GM21423 (cell line): ENCODE measurements at regions not wholly inside any gene's neighbourhood (a gene's known extent, or its start where the extent isn't known, plus 50 kb on each side); places are given as distances from the start of the nearest gene placed in this dataset.

Source experiments
- ATAC-seq: cut with Tn5 transposase; IDR thresholded peaks from one replicate; pipeline ENCODE4 v1.9.1; 2021; ENCODE audit warnings: mild to moderate bottlenecking, moderate library complexity; ENCODE audit not compliant: unreplicated experiment

- ATAC-seq: no peak
These were observed 407.7 kb downstream of the ARAP2 start for GRCh38 chr4:35836596-35836995.

- ATAC-seq: no peak
These were observed 377.3 kb downstream of the ARAP2 start for GRCh38 chr4:35867057-35867456.

GRCh38 chr4:35872273-35872672 lies 372.0 kb downstream of the ARAP2 start:
- ATAC-seq: no peak

GRCh38 chr4:35879479-35879878 lies 364.8 kb downstream of the ARAP2 start:
- ATAC-seq: no peak

GRCh38 chr4:35883108-35883507 lies 361.2 kb downstream of the ARAP2 start:
- ATAC-seq: peak; percentile 63

GRCh38 chr4:35884714-35885480 lies 359.4 kb downstream of the ARAP2 start:
- no peak for ATAC-seq

- no peak for ATAC-seq
These were observed 346.5 kb downstream of the ARAP2 start for GRCh38 chr4:35897808-35898207.

GRCh38 chr4:35900286-35901243 lies 343.7 kb downstream of the ARAP2 start:
- no peak for ATAC-seq

GRCh38 chr4:35912174-35912573 lies 332.1 kb downstream of the ARAP2 start:
- peak; percentile 98 for ATAC-seq

GRCh38 chr4:35918491-35918977 lies 325.8 kb downstream of the ARAP2 start:
- no peak for ATAC-seq

- ATAC-seq: peak; percentile 99
These were observed 318.5 kb downstream of the ARAP2 start for GRCh38 chr4:35925806-35926205.

- no peak for ATAC-seq
These were observed 317.5 kb downstream of the ARAP2 start for GRCh38 chr4:35926788-35927187.

- no peak for ATAC-seq
These were observed 310.4 kb downstream of the ARAP2 start for GRCh38 chr4:35933901-35934300.

GRCh38 chr4:35934320-35934981 lies 309.9 kb downstream of the ARAP2 start:
- no peak for ATAC-seq

GRCh38 chr4:35938936-35939335 lies 305.4 kb downstream of the ARAP2 start:
- ATAC-seq: no peak

- ATAC-seq: no peak
These were observed 304.6 kb downstream of the ARAP2 start for GRCh38 chr4:35939751-35940150.

- ATAC-seq: no peak
These were observed 302.2 kb downstream of the ARAP2 start for GRCh38 chr4:35942092-35942491.

- no peak for ATAC-seq
These were observed 300.7 kb downstream of the ARAP2 start for GRCh38 chr4:35943606-35944005.

GRCh38 chr4:35948171-35948570 lies 296.1 kb downstream of the ARAP2 start:
- no peak for ATAC-seq

GRCh38 chr4:35950442-35950841 lies 293.9 kb downstream of the ARAP2 start:
- ATAC-seq: no peak

- no peak for ATAC-seq
These were observed 291.6 kb downstream of the ARAP2 start for GRCh38 chr4:35952751-35953150.
